Left ventricle myocardium inferior (tissue), 1 donor: ENCODE measurements at regions not wholly inside any gene's neighbourhood (a gene's known extent, or its start where the extent isn't known, plus 50 kb on each side); places are given as distances from the start of the nearest gene placed in this dataset.

Source experiments
- DNase-seq: peaks from one replicate; pipeline ENCODE4 v3.0.0-alpha.2; 2020
- H3K27ac ChIP-seq: fragments of 200-600 bp; replicated peaks from 2 replicates; pipeline ENCODE4 v1.8.0; 2021
- H3K27me3 ChIP-seq: fragments of 200-600 bp; 2 replicates; pipeline ENCODE4 v1.8.0; 2021; ENCODE audit warnings: low read depth
- H3K36me3 ChIP-seq: fragments of 200-600 bp; 2 replicates; pipeline ENCODE4 v1.8.0; 2021
- H3K4me1 ChIP-seq: fragments of 200-600 bp; 2 replicates; pipeline ENCODE4 v1.8.0; 2021
- H3K4me3 ChIP-seq: fragments of 200-600 bp; 2 replicates; pipeline ENCODE4 v1.8.0; 2021; ENCODE audit warnings: mild to moderate bottlenecking, moderate library complexity
- H3K9me3 ChIP-seq: fragments of 200-600 bp; replicated peaks from 2 replicates; pipeline ENCODE4 v1.8.0; 2021
- intact Hi-C: fragments of 100-400 bp; cut with micrococcal nuclease; formaldehyde crosslinking; loops from one replicate; pipeline ENCODE4 v1.11.0; 2022
- TF ChIP-seq, protein P1 (sequence below): fragments of 200-600 bp; IDR thresholded peaks from 2 replicates; pipeline ENCODE4 v1.8.0; 2021; ENCODE audit warnings: antibody characterized with exemption, mild to moderate bottlenecking, borderline replicate concordance
- donor health status: DM: no; HTN: yes; CAD: no; lungs with severe emphysema.

- Histone ChIP-seq H3K27ac (peak overlapping the region; percentile 68), H3K36me3 (no peaks in the 10 kb centered on the region), H3K9me3 (no peaks in the 10 kb centered on the region), H3K27me3 (no peaks in the 10 kb centered on the region), H3K4me1 (peaks cover 45% of the 10 kb centered on the region), H3K4me3 (peak overlapping the region; percentile 20)
- TF ChIP-seq, protein P1, sequence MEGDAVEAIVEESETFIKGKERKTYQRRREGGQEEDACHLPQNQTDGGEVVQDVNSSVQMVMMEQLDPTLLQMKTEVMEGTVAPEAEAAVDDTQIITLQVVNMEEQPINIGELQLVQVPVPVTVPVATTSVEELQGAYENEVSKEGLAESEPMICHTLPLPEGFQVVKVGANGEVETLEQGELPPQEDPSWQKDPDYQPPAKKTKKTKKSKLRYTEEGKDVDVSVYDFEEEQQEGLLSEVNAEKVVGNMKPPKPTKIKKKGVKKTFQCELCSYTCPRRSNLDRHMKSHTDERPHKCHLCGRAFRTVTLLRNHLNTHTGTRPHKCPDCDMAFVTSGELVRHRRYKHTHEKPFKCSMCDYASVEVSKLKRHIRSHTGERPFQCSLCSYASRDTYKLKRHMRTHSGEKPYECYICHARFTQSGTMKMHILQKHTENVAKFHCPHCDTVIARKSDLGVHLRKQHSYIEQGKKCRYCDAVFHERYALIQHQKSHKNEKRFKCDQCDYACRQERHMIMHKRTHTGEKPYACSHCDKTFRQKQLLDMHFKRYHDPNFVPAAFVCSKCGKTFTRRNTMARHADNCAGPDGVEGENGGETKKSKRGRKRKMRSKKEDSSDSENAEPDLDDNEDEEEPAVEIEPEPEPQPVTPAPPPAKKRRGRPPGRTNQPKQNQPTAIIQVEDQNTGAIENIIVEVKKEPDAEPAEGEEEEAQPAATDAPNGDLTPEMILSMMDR: no peak
- no peak for DNase-seq
- intact Hi-C loops: no loop called here
Measured at GRCh38 chr3:152197937-152198336, 70.8 kb upstream of the MBNL1 start.

DNA sequence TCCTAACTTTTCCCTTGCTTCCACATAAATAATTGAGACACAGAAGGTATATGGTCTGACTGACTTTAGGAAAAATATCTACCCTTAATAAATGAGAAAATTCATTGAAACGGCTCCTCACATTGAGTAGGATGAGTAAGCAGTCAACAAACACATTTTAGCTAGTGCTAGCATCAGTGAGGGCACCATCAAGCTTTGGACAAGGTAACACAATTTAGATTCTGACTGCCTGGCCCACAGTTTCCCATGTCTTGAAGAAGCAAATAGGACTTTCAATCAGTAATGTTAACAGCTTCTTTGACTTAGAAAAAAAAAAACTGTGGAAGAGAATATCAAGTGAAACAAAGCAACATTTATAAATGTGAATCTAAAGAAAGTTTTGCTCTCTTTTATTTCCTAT, 70.1 kb upstream of the MBNL1 start:
- Histone ChIP-seq H3K4me3 (no peak overlapping the region), H3K4me1 (peaks cover 51% of the 10 kb centered on the region), H3K36me3 (no peaks in the 10 kb centered on the region), H3K9me3 (no peaks in the 10 kb centered on the region), H3K27ac (peak overlapping the region; percentile 68), H3K27me3 (no peaks in the 10 kb centered on the region)
- intact Hi-C loops: no loop called here
- DNase-seq: no peak
- TF ChIP-seq, protein P1: no peak

DNA sequence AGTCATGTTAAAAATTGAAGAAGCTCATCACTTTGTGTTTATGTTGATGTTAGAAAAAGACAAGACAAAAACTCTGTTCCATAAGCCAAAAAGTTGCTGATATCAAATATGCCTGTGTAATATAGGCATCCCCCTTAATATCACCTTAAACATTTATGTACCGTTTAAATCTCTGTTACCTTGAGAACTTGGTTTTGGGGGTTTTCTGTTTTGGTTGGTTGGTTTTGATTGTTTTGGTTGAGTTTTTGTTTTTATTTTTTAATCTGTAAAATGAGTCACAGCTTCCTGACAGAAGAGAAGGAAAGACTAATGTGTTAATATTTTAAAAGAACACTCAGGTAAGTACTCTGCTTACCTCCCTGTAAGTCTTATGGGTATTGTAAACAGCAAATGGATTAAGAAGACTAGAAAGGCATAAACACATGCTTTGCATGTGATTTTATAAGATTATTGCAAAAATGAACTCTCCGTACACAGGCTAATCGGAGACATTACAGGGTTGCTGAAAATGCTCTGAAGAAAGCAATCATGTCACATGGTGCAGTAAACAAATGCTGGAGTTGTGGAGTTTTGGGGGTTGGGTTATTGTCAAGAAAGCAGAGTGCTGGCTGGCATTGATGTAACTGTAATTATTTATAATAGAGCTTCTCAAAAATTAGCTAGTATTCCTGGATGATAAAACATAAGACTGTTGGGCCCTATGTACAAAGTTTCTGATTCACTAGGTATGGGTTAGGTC, 69.5 kb upstream of the MBNL1 start:
- H3K27ac ChIP-seq: peak overlapping the region; percentile 68
- no peaks in the 10 kb centered on the region for H3K36me3 ChIP-seq
- peaks cover 57% of the 10 kb centered on the region for H3K4me1 ChIP-seq
- peak overlapping the region; percentile 38 for H3K4me3 ChIP-seq
- intact Hi-C loops: no loop called here
- TF ChIP-seq, protein P1: no peak
- no peaks in the 10 kb centered on the region for H3K27me3 ChIP-seq
- no peak for DNase-seq
- no peaks in the 10 kb centered on the region for H3K9me3 ChIP-seq

GRCh38 chr3:152200476-152201420, 68.0 kb upstream of the MBNL1 start:
- H3K4me1 ChIP-seq: peaks cover 59% of the 10 kb centered on the region
- H3K9me3 ChIP-seq: no peaks in the 10 kb centered on the region
- no peak for DNase-seq
- intact Hi-C loops: no loop called here
- H3K27ac ChIP-seq: peak overlapping the region; percentile 68
- no peaks in the 10 kb centered on the region for H3K27me3 ChIP-seq
- peak overlapping the region; percentile 38 for H3K4me3 ChIP-seq
- TF ChIP-seq, protein P1: no peak
- H3K36me3 ChIP-seq: no peaks in the 10 kb centered on the region

DNA sequence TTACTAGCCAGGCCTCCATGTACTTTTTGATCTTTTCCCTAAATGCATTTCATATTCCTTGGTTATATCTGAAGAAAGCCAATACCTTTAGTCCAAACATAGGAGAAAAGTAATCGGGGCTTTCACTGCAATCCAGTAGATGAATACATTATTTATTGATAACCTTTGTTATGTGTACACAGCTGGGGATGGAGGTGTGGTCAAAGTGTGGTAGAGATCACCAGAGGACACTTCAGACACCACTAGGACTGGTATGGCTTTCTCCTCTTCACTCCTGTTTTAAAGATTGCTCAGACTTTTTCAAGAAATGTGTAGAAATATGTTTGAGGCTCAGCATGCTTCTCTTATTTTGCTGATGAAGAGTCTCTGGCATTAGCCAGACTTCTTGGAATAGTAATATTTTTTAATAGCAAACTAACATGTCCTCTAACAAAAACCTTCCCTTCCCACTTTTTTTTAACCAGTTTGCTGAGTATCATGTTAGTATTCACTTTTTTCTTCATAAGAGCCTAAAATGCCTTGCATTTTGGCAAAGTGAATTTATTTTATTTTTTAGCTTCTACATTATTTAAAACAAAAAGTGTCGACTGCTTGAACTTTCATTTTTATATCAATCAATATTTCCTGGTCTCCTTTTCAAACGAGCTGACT, 65.6 kb upstream of the MBNL1 start:
- intact Hi-C loops: no loop called here
- H3K27me3 ChIP-seq: no peaks in the 10 kb centered on the region
- H3K4me3 ChIP-seq: peak overlapping the region; percentile 31
- H3K27ac ChIP-seq: peak overlapping the region; percentile 58
- H3K4me1 ChIP-seq: peaks cover 48% of the 10 kb centered on the region
- H3K9me3 ChIP-seq: no peaks in the 10 kb centered on the region
- TF ChIP-seq, protein P1: no peak
- no peaks in the 10 kb centered on the region for H3K36me3 ChIP-seq
- DNase-seq: no peak
